WTC11 (cell line): ENCODE measurements at regions not wholly inside any gene's neighbourhood (a gene's known extent, or its start where the extent isn't known, plus 50 kb on each side); places are given as distances from the start of the nearest gene placed in this dataset.

ENCODE experiments used
- ATAC-seq: fragments of 200-7000 bp; cut with Tn5 transposase; 2 replicates; pipeline ENCODE4 v1.10.0; 2021; ENCODE audit warnings: mild to moderate bottlenecking, moderate library complexity
- CTCF ChIA-PET: fragments of 300-600 bp; sonication (Branson Sonifier 250); formaldehyde crosslinking; loops from one replicate; lab custom pipeline; 2021; ENCODE audit warnings: antibody characterized with exemption; lab: Charles Lee
- POLR2A ChIA-PET: fragments of 350-600 bp; sonication (Branson Sonifier 250); formaldehyde crosslinking; loops from one replicate; lab custom pipeline; 2021; ENCODE audit warnings: antibody characterized with exemption; lab: Charles Lee
- DNase-seq: peaks from one replicate; pipeline ENCODE4 v3.0.0; 2021; ENCODE audit warnings: low spot score
- H3K27ac Mint-ChIP-seq: 2 replicates; pipeline ENCODE4 v1.8.0; 2021; ENCODE audit warnings: mixed read lengths
- H3K27me3 Mint-ChIP-seq: 2 replicates; pipeline ENCODE4 v1.8.0; 2021; ENCODE audit warnings: low read depth, mild to moderate bottlenecking, moderate library complexity, mixed read lengths
- H3K36me3 Mint-ChIP-seq: 2 replicates; pipeline ENCODE4 v1.8.0; 2021; ENCODE audit warnings: mixed read lengths
- H3K4me1 Mint-ChIP-seq: 2 replicates; pipeline ENCODE4 v1.8.0; 2022; ENCODE audit warnings: mixed read lengths
- H3K4me3 Mint-ChIP-seq: 2 replicates; pipeline ENCODE4 v1.8.0; 2021; ENCODE audit warnings: mild to moderate bottlenecking, moderate library complexity, mixed read lengths
- H3K9me3 Mint-ChIP-seq: 2 replicates; pipeline ENCODE4 v1.8.0; 2021; ENCODE audit warnings: mixed read lengths
- CREM ChIP-seq: sonication (generic); formaldehyde crosslinking; IDR thresholded peaks from 2 replicates; pipeline ENCODE4 v1.8.1; 2022; ENCODE audit warnings: mild to moderate bottlenecking, missing genetic modification reagents, moderate library complexity
- E2F1 ChIP-seq: sonication (generic); formaldehyde crosslinking; IDR thresholded peaks from 2 replicates; pipeline ENCODE4 v1.8.0; 2022; ENCODE audit warnings: mild to moderate bottlenecking, missing genetic modification reagents
- E2F4 ChIP-seq: sonication (generic); formaldehyde crosslinking; IDR thresholded peaks from 2 replicates; pipeline ENCODE4 v1.8.1; 2022; ENCODE audit warnings: low read depth, mild to moderate bottlenecking, moderate library complexity, missing genetic modification reagents, borderline replicate concordance
- EMX1 ChIP-seq: fragments of 250-450 bp; sonication (Bioruptor Pico); IDR thresholded peaks from 2 replicates; pipeline ENCODE4 v1.8.0; 2021; ENCODE audit warnings: mild to moderate bottlenecking
- FOXJ3 ChIP-seq: sonication (generic); formaldehyde crosslinking; IDR thresholded peaks from 2 replicates; pipeline ENCODE4 v1.9.0; 2021; ENCODE audit warnings: missing genetic modification reagents, mild to moderate bottlenecking, borderline replicate concordance
- FOXP1 ChIP-seq: sonication (generic); formaldehyde crosslinking; IDR thresholded peaks from 2 replicates; pipeline ENCODE4 v1.8.0; 2022; ENCODE audit warnings: missing genetic modification reagents, mild to moderate bottlenecking, moderate library complexity, borderline replicate concordance
- GTF2I ChIP-seq: fragments of 250-450 bp; sonication (Bioruptor Pico); conservative IDR thresholded peaks from 2 replicates; pipeline ENCODE4 v1.4.0; 2021; ENCODE audit warnings: mild to moderate bottlenecking
- MXD4 ChIP-seq: fragments of 250-450 bp; sonication (Bioruptor Pico); IDR thresholded peaks from 2 replicates; pipeline ENCODE4 v1.8.0; 2021; ENCODE audit warnings: mild to moderate bottlenecking, moderate library complexity, borderline replicate concordance
- MYBL2 ChIP-seq: sonication (generic); formaldehyde crosslinking; IDR thresholded peaks from 2 replicates; pipeline ENCODE4 v1.8.1; 2023; ENCODE audit warnings: mild to moderate bottlenecking, moderate library complexity, missing genetic modification reagents
- NR3C1 ChIP-seq: sonication (generic); formaldehyde crosslinking; conservative IDR thresholded peaks from 2 replicates; pipeline ENCODE4 v1.8.1; 2023; ENCODE audit warnings: low read depth, mild to moderate bottlenecking, missing genetic modification reagents
- RORB ChIP-seq: fragments of 250-450 bp; sonication (Bioruptor Pico); IDR thresholded peaks from 2 replicates; pipeline ENCODE4 v1.9.0; 2021; ENCODE audit warnings: mild to moderate bottlenecking
- TEAD1 ChIP-seq: sonication (generic); formaldehyde crosslinking; IDR thresholded peaks from 2 replicates; pipeline ENCODE4 v1.8.0; 2022; ENCODE audit warnings: mild to moderate bottlenecking, missing genetic modification reagents
- ZNF121 ChIP-seq: sonication (generic); formaldehyde crosslinking; IDR thresholded peaks from 2 replicates; pipeline ENCODE4 v1.8.0; 2023; ENCODE audit warnings: missing genetic modification reagents
- TF ChIP-seq, protein P1 (sequence below): fragments of 250-450 bp; sonication (Bioruptor Pico); IDR thresholded peaks from 2 replicates; pipeline ENCODE4 v1.9.0; 2021; ENCODE audit warnings: mild to moderate bottlenecking, borderline replicate concordance
- TF ChIP-seq, protein P2 (sequence below): sonication (generic); formaldehyde crosslinking; IDR thresholded peaks from 2 replicates; pipeline ENCODE4 v1.8.1; 2023; ENCODE audit warnings: mild to moderate bottlenecking, moderate library complexity, missing genetic modification reagents
- TF ChIP-seq, protein P3 (sequence below): sonication (generic); formaldehyde crosslinking; IDR thresholded peaks from 2 replicates; pipeline ENCODE4 v1.8.1; 2022; ENCODE audit warnings: low read depth, missing genetic modification reagents, borderline replicate concordance
- TF ChIP-seq, protein P4 (sequence below): sonication (generic); formaldehyde crosslinking; IDR thresholded peaks from 2 replicates; pipeline ENCODE4 v1.8.1; 2023; ENCODE audit warnings: mild to moderate bottlenecking, missing genetic modification reagents, borderline replicate concordance
- TF ChIP-seq, protein P5 (sequence below): sonication (generic); formaldehyde crosslinking; conservative IDR thresholded peaks from 2 replicates; pipeline ENCODE4 v1.8.1; 2022; ENCODE audit warnings: mild to moderate bottlenecking, missing genetic modification reagents
- TF ChIP-seq, protein P6 (sequence below): fragments of 250-450 bp; sonication (Bioruptor Pico); IDR thresholded peaks from 2 replicates; pipeline ENCODE4 v2.1.2; 2022; ENCODE audit warnings: mild to moderate bottlenecking, moderate library complexity

- TF ChIP-seq, protein P1, sequence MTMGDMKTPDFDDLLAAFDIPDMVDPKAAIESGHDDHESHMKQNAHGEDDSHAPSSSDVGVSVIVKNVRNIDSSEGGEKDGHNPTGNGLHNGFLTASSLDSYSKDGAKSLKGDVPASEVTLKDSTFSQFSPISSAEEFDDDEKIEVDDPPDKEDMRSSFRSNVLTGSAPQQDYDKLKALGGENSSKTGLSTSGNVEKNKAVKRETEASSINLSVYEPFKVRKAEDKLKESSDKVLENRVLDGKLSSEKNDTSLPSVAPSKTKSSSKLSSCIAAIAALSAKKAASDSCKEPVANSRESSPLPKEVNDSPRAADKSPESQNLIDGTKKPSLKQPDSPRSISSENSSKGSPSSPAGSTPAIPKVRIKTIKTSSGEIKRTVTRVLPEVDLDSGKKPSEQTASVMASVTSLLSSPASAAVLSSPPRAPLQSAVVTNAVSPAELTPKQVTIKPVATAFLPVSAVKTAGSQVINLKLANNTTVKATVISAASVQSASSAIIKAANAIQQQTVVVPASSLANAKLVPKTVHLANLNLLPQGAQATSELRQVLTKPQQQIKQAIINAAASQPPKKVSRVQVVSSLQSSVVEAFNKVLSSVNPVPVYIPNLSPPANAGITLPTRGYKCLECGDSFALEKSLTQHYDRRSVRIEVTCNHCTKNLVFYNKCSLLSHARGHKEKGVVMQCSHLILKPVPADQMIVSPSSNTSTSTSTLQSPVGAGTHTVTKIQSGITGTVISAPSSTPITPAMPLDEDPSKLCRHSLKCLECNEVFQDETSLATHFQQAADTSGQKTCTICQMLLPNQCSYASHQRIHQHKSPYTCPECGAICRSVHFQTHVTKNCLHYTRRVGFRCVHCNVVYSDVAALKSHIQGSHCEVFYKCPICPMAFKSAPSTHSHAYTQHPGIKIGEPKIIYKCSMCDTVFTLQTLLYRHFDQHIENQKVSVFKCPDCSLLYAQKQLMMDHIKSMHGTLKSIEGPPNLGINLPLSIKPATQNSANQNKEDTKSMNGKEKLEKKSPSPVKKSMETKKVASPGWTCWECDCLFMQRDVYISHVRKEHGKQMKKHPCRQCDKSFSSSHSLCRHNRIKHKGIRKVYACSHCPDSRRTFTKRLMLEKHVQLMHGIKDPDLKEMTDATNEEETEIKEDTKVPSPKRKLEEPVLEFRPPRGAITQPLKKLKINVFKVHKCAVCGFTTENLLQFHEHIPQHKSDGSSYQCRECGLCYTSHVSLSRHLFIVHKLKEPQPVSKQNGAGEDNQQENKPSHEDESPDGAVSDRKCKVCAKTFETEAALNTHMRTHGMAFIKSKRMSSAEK (CRISPR knock-in tag) = no peak
Observed at GRCh38 chr11:28965819-28966218, 857.6 kb downstream of the METTL15 start (continued).

DNA sequence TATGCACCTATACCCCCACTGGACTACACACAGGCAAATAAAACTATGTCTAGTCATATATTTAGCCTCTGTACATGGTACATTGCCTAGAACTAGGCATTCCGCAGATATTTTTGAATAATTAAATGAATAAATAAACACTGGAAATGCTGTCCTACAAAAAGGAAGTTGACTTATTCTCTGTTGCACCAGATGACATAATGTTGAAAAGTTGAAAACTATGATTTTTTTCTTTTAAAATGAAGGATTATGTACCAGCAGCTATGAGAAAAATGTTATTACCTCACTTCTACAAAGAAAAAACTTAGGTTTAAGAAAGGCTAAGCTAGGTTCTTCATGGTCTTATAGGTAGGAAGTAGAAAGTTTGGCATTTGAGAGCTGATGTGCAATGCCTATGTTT lies 856.6 kb downstream of the METTL15 start:
- Mint-ChIP-seq H3K27me3 (peaks cover 29% of the 10 kb centered on the region), H3K36me3 (no peaks in the 10 kb centered on the region), H3K4me1 (peaks cover 12% of the 10 kb centered on the region), H3K9me3 (peaks cover 5% of the 10 kb centered on the region; the same call in 1 of the 2 replicates)
- ChIA-PET CTCF (no interaction called here), POLR2A (no interaction called here)
- no peak for TF ChIP-seq FOXJ3 (CRISPR knock-in tag)
- TF ChIP-seq, protein P2, sequence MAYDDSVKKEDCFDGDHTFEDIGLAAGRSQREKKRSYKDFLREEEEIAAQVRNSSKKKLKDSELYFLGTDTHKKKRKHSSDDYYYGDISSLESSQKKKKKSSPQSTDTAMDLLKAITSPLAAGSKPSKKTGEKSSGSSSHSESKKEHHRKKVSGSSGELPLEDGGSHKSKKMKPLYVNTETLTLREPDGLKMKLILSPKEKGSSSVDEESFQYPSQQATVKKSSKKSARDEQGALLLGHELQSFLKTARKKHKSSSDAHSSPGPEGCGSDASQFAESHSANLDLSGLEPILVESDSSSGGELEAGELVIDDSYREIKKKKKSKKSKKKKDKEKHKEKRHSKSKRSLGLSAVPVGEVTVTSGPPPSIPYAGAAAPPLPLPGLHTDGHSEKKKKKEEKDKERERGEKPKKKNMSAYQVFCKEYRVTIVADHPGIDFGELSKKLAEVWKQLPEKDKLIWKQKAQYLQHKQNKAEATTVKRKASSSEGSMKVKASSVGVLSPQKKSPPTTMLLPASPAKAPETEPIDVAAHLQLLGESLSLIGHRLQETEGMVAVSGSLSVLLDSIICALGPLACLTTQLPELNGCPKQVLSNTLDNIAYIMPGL = no peak
- TF ChIP-seq NR3C1 = no peak
- TF ChIP-seq MYBL2 = no peak
- TF ChIP-seq, protein P3, sequence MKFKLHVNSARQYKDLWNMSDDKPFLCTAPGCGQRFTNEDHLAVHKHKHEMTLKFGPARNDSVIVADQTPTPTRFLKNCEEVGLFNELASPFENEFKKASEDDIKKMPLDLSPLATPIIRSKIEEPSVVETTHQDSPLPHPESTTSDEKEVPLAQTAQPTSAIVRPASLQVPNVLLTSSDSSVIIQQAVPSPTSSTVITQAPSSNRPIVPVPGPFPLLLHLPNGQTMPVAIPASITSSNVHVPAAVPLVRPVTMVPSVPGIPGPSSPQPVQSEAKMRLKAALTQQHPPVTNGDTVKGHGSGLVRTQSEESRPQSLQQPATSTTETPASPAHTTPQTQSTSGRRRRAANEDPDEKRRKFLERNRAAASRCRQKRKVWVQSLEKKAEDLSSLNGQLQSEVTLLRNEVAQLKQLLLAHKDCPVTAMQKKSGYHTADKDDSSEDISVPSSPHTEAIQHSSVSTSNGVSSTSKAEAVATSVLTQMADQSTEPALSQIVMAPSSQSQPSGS (CRISPR knock-in tag) = no peak
- no peak for TF ChIP-seq GTF2I (CRISPR knock-in tag)
- TF ChIP-seq, protein P4, sequence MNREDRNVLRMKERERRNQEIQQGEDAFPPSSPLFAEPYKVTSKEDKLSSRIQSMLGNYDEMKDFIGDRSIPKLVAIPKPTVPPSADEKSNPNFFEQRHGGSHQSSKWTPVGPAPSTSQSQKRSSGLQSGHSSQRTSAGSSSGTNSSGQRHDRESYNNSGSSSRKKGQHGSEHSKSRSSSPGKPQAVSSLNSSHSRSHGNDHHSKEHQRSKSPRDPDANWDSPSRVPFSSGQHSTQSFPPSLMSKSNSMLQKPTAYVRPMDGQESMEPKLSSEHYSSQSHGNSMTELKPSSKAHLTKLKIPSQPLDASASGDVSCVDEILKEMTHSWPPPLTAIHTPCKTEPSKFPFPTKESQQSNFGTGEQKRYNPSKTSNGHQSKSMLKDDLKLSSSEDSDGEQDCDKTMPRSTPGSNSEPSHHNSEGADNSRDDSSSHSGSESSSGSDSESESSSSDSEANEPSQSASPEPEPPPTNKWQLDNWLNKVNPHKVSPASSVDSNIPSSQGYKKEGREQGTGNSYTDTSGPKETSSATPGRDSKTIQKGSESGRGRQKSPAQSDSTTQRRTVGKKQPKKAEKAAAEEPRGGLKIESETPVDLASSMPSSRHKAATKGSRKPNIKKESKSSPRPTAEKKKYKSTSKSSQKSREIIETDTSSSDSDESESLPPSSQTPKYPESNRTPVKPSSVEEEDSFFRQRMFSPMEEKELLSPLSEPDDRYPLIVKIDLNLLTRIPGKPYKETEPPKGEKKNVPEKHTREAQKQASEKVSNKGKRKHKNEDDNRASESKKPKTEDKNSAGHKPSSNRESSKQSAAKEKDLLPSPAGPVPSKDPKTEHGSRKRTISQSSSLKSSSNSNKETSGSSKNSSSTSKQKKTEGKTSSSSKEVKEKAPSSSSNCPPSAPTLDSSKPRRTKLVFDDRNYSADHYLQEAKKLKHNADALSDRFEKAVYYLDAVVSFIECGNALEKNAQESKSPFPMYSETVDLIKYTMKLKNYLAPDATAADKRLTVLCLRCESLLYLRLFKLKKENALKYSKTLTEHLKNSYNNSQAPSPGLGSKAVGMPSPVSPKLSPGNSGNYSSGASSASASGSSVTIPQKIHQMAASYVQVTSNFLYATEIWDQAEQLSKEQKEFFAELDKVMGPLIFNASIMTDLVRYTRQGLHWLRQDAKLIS (CRISPR knock-in tag) = no peak
- TF ChIP-seq, protein P5, sequence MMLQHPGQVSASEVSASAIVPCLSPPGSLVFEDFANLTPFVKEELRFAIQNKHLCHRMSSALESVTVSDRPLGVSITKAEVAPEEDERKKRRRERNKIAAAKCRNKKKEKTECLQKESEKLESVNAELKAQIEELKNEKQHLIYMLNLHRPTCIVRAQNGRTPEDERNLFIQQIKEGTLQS = no peak
- no peak for TF ChIP-seq E2F1
- no peak for TF ChIP-seq E2F4 (CRISPR knock-in tag)
- TF ChIP-seq EMX1 (CRISPR knock-in tag) = no peak
- TF ChIP-seq CREM (CRISPR knock-in tag) = no peak
- no peak for TF ChIP-seq TEAD1 (CRISPR knock-in tag)
- no peak for TF ChIP-seq ZNF121 (CRISPR knock-in tag)
- no peak for TF ChIP-seq MXD4
- TF ChIP-seq FOXP1 = no peak
- TF ChIP-seq, protein P6, sequence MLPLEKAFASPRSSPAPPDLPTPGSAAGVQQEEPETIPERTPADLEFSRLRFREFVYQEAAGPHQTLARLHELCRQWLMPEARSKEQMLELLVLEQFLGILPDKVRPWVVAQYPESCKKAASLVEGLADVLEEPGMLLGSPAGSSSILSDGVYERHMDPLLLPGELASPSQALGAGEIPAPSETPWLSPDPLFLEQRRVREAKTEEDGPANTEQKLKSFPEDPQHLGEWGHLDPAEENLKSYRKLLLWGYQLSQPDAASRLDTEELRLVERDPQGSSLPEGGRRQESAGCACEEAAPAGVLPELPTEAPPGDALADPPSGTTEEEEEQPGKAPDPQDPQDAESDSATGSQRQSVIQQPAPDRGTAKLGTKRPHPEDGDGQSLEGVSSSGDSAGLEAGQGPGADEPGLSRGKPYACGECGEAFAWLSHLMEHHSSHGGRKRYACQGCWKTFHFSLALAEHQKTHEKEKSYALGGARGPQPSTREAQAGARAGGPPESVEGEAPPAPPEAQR = no peak
- TF ChIP-seq RORB (CRISPR knock-in tag) = no peak
- TF ChIP-seq, all 79 proteins: peak for 0
- DNase-seq = no peak
- Mint-ChIP-seq H3K4me3 (no peak overlapping the region), H3K27ac (no peak overlapping the region)
- ATAC-seq = no peak
